ENCODE measurements at regions not wholly inside any gene's neighbourhood (a gene's known extent, or its start where the extent isn't known, plus 50 kb on each side); places are given as distances from the start of the nearest gene placed in this dataset.

- no peak for TF ChIP-seq HOXB5 (CRISPR knock-in tag; IDR thresholded peaks at IDR 0.05)
- no peak for TF ChIP-seq FOXS1 (CRISPR knock-in tag; IDR thresholded peaks at IDR 0.05)
- TF ChIP-seq HOXB13 (CRISPR knock-in tag; IDR thresholded peaks at IDR 0.05; ENCODE audit: low read depth), result no peak
- no peak for TF ChIP-seq ELK1 (IDR thresholded peaks at IDR 0.05; ENCODE audit: low read depth, low read length)
- no peak for TF ChIP-seq FOSL2 (IDR thresholded peaks at IDR 0.05)
- TF ChIP-seq FOSL2 (CRISPR knock-in tag; IDR thresholded peaks at IDR 0.05), result no peak
Measured at GRCh38 chr12:27387473-27387872, 54.8 kb downstream of the BMAL2 start (continued).

GRCh38 chr12:27388650-27389049 lies 56.0 kb downstream of the BMAL2 start:
- CTCF ChIA-PET, result interaction anchor here (0.8 kb wide), 1 partner anchor 9 kb away, joined by 3 read pairs; no protein-coding TSS in a partner anchor
- WGBS (ENCODE audit: missing lambda C conversion rate), result 96% methylated on average over 1 of the region's 1 CpG

GRCh38 chr12:27394676-27395075 lies 51.9 kb upstream of the SMCO2 start:
- WGBS (ENCODE audit: missing lambda C conversion rate), result 78% methylated on average over 2 of the region's 2 CpGs
- Histone ChIP-seq H3K4me1 (no peaks in the 10 kb centered on the region), H3K4me2 (no peak overlapping the region), H3K4me3 (no peak overlapping the region), H3K27ac (no peak overlapping the region), H3K9me3 (no peaks in the 10 kb centered on the region)
- ChIA-PET POLR2A (no interaction called here), CTCF (interaction anchor here (0.7 to 3.3 kb wide), 3 partner anchors 9 to 152 kb away, joined by 3 to 20 read pairs (median 4); no protein-coding TSS in a partner anchor)
- DNase-seq (ENCODE audit: low read depth in 1 of 2, low spot score in 1 of 2), result no peak
- TF ChIP-seq KDM1A (IDR thresholded peaks at IDR 0.05; ENCODE audit: low read depth) (no peak), BHLHE40 (IDR thresholded peaks at IDR 0.05; ENCODE audit: low read depth, low read length) (no peak), HOXB13 (CRISPR knock-in tag; IDR thresholded peaks at IDR 0.05; ENCODE audit: low read depth) (no peak), POLR2A (IDR thresholded peaks at IDR 0.05; ENCODE audit: low read length) (no peak), MAZ (IDR thresholded peaks at IDR 0.05; ENCODE audit: borderline replicate concordance, low read depth, low read length) (no peak), ESRRA (IDR thresholded peaks at IDR 0.05; ENCODE audit: borderline replicate concordance, low read length) (no peak), HDAC2 (IDR thresholded peaks at IDR 0.05) (no peak), FOXS1 (CRISPR knock-in tag; IDR thresholded peaks at IDR 0.05) (no peak), ZNF302 (CRISPR knock-in tag; IDR thresholded peaks at IDR 0.05) (no peak), RFX5 (IDR thresholded peaks at IDR 0.05) (no peak), KDM5A (IDR thresholded peaks at IDR 0.05) (no peak), CBX2 (IDR thresholded peaks at IDR 0.05; ENCODE audit: borderline replicate concordance, low read depth) (no peak), EHMT2 (IDR thresholded peaks at IDR 0.05; ENCODE audit: low read depth) (no peak), CHD2 (IDR thresholded peaks at IDR 0.05; ENCODE audit: low read length, partially characterized antibody) (no peak), PHF8 (IDR thresholded peaks at IDR 0.05; ENCODE audit: borderline replicate concordance, low read depth) (no peak), ZSCAN20 (CRISPR knock-in tag; IDR thresholded peaks at IDR 0.05) (no peak), MAFK (IDR thresholded peaks at IDR 0.05; ENCODE audit: partially characterized antibody) (no peak), ZC3H11A (IDR thresholded peaks at IDR 0.05) (no peak)
- TF ChIP-seq, protein P1, sequence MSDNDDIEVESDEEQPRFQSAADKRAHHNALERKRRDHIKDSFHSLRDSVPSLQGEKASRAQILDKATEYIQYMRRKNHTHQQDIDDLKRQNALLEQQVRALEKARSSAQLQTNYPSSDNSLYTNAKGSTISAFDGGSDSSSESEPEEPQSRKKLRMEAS (IDR thresholded peaks at IDR 0.05), result no peak
- no peak for ATAC-seq
- no peak for FAIRE-seq

More at GRCh38 chr12:27388650-27389049, 56.0 kb downstream of the BMAL2 start:
- no peak for FAIRE-seq
- DNase-seq (ENCODE audit: low read depth in 1 of 2, low spot score in 1 of 2), result no peak
- POLR2A ChIA-PET, result no interaction called here
- no peak overlapping the region for H3K27ac ChIP-seq
- TF ChIP-seq, protein P2, sequence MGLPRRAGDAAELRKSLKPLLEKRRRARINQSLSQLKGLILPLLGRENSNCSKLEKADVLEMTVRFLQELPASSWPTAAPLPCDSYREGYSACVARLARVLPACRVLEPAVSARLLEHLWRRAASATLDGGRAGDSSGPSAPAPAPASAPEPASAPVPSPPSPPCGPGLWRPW (IDR thresholded peaks at IDR 0.05), result no peak
- TF ChIP-seq ZSCAN20 (CRISPR knock-in tag; IDR thresholded peaks at IDR 0.05) (no peak), ZC3H11A (IDR thresholded peaks at IDR 0.05) (no peak), NFE2L2 (conservative IDR thresholded peaks at IDR 0.05; ENCODE audit: low read length) (no peak), HOXA7 (CRISPR knock-in tag; IDR thresholded peaks at IDR 0.05) (no peak), ESRRA (IDR thresholded peaks at IDR 0.05; ENCODE audit: borderline replicate concordance, low read length) (no peak), ATOH8 (CRISPR knock-in tag; IDR thresholded peaks at IDR 0.05; ENCODE audit: low read depth) (no peak), ZFP36 (IDR thresholded peaks at IDR 0.05; ENCODE audit: borderline replicate concordance, partially characterized antibody) (no peak)
- no peaks in the 10 kb centered on the region for H3K9me3 ChIP-seq
- H3K4me3 ChIP-seq, result no peak overlapping the region
- no peak for ATAC-seq
- no peak overlapping the region for H3K4me2 ChIP-seq
- peaks cover 15% of the 10 kb centered on the region; the same call in 2 of the 3 replicates for H3K4me1 ChIP-seq
